CD4-positive, alpha-beta T cell treated with Interleukin-2 at 100 ng/mL for 4 hours (primary cell): ENCODE measurements at regions not wholly inside any gene's neighbourhood (a gene's known extent, or its start where the extent isn't known, plus 50 kb on each side); places are given as distances from the start of the nearest gene placed in this dataset.
"Not testable (repeated sequence)": the region's sequence is repeated elsewhere in the genome, so short reads cannot be mapped to it uniquely, and the experiment has no call there.

Source experiments
- DNase-seq: peaks from one replicate; pipeline ENCODE4 v3.0.0-alpha.2; 2020; ENCODE audit warnings: low spot score

GRCh38 chr9:30799527-30800101 lies 1584.8 kb upstream of the ACO1 start:
- no peak for DNase-seq

- no peak for DNase-seq
Measured at GRCh38 chr9:30800421-30800820, 1584.0 kb upstream of the ACO1 start.

- no peak for DNase-seq
Measured at GRCh38 chr9:30812821-30813220, 1571.6 kb upstream of the ACO1 start.

- DNase-seq: no peak
Measured at GRCh38 chr9:30815585-30815984, 1568.9 kb upstream of the ACO1 start.

GRCh38 chr9:30845136-30845535 lies 1539.3 kb upstream of the ACO1 start:
- no peak for DNase-seq

GRCh38 chr9:30846651-30847050 lies 1537.8 kb upstream of the ACO1 start:
- no peak for DNase-seq

- no peak for DNase-seq
Measured at GRCh38 chr9:30851600-30851999, 1532.8 kb upstream of the ACO1 start.

GRCh38 chr9:30900706-30901105 lies 1483.7 kb upstream of the ACO1 start:
- no peak for DNase-seq

- no peak for DNase-seq
Measured at GRCh38 chr9:30913331-30913730, 1471.1 kb upstream of the ACO1 start.

- DNase-seq: no peak
Measured at GRCh38 chr9:30915451-30915850, 1469.0 kb upstream of the ACO1 start.

GRCh38 chr9:30925126-30925525 lies 1459.3 kb upstream of the ACO1 start:
- DNase-seq: no peak

- no peak for DNase-seq
Measured at GRCh38 chr9:30925635-30926034, 1458.8 kb upstream of the ACO1 start.

- DNase-seq: no peak
Measured at GRCh38 chr9:30928045-30928444, 1456.4 kb upstream of the ACO1 start.

- DNase-seq: no peak
Measured at GRCh38 chr9:30932226-30932625, 1452.2 kb upstream of the ACO1 start.

- DNase-seq: no peak
Measured at GRCh38 chr9:30935730-30936129, 1448.7 kb upstream of the ACO1 start.

GRCh38 chr9:30937106-30937505 lies 1447.3 kb upstream of the ACO1 start:
- DNase-seq: no peak

GRCh38 chr9:30942852-30943251 lies 1441.6 kb upstream of the ACO1 start:
- not testable (repeated sequence) for DNase-seq

- no peak for DNase-seq
Measured at GRCh38 chr9:30943446-30944224, 1440.8 kb upstream of the ACO1 start.

- no peak for DNase-seq
Measured at GRCh38 chr9:30944225-30944569, 1440.2 kb upstream of the ACO1 start.

GRCh38 chr9:30944741-30945280 lies 1439.6 kb upstream of the ACO1 start:
- no peak for DNase-seq

GRCh38 chr9:30964332-30964731 lies 1420.1 kb upstream of the ACO1 start:
- DNase-seq: no peak

- DNase-seq: no peak
Measured at GRCh38 chr9:30967476-30967875, 1417.0 kb upstream of the ACO1 start.

- DNase-seq: no peak
Measured at GRCh38 chr9:30970186-30970585, 1414.3 kb upstream of the ACO1 start.

GRCh38 chr9:30970812-30971211 lies 1413.6 kb upstream of the ACO1 start:
- DNase-seq: no peak
